ENCODE measurements at regions not wholly inside any gene's neighbourhood (a gene's known extent, or its start where the extent isn't known, plus 50 kb on each side); places are given as distances from the start of the nearest gene placed in this dataset.

DNA sequence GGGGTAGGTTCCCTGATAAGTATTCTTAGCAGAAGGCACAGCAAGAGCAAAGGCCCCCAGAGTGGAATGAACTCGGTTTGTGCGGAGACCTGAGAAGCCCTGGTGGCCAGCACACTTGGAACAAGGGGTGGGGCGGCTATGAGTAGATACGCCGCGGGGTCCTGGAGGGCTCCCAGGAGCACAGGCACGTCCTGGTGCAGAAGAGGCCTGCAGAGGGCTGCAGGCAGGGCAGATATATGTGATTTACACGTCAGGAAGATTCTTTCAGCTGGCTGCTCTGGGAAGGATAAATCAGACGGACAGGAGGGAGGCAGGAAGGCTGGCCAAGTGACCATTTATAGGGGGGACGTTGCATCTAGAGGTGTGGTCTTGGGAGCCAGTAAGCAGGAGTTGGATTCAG lies 70.2 kb upstream of the ATG10 start:
- TF ChIP-seq CTCF (conservative IDR thresholded peaks at IDR 0.05; ENCODE audit: low read depth in 2 of 2) (no peak), POLR2AphosphoS5 (IDR thresholded peaks at IDR 0.05; ENCODE audit: low read depth) (no peak), CREB1 (CRISPR knock-in tag; IDR thresholded peaks at IDR 0.05; ENCODE audit: low read depth) (no peak), EZH2 (IDR thresholded peaks at IDR 0.05; ENCODE audit: low read depth, unreplicated experiment) (no peak), REST (IDR thresholded peaks at IDR 0.05; ENCODE audit: unreplicated experiment) (no peak), ZNF114 (CRISPR knock-in tag; IDR thresholded peaks at IDR 0.05) (no peak), JUNB (IDR thresholded peaks at IDR 0.05; ENCODE audit: unreplicated experiment) (no peak), EZH2phosphoT487 (IDR thresholded peaks at IDR 0.05; ENCODE audit: unreplicated experiment) (no peak), STAT1 (IDR thresholded peaks at IDR 0.05; ENCODE audit: unreplicated experiment) (no peak), NANOG (IDR thresholded peaks at IDR 0.05; ENCODE audit: borderline replicate concordance) (no peak), ZNF331 (CRISPR knock-in tag; IDR thresholded peaks at IDR 0.05; ENCODE audit: low read depth) (no peak)

Data from GM23338 (cell line).